ENCODE measurements at regions not wholly inside any gene's neighbourhood (a gene's known extent, or its start where the extent isn't known, plus 50 kb on each side); places are given as distances from the start of the nearest gene placed in this dataset.

DNA sequence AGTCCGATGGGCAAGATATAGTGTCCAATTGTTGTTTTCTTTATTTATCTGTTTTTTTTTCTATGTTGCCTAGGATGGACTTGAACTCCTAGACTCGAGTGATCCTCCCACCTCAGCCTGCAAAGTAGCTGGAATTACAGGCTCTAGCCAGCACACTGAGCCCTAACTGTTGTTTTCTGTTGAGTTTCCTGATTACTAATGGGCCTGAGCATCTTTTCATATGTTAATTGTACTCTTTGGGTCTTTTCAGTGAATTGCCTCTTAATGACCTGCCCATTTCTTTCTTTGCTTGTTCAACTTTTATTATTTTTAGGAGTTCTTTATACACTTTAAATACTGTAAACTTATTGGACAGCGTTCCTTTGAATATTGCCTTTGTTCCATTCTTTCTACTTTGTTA is 213.0 kb downstream of the HS3ST3B1 start:
- TF ChIP-seq CTCF (IDR thresholded peaks at IDR 0.05), result no peak
- H3K4me3 Mint-ChIP-seq, result no peak overlapping the region
- 100% methylated on average over 1 of the region's 3 CpGs for whole genome bisulfite sequencing (ENCODE audit: insufficient coverage)

GRCh38 chr17:14510136-14510535 is 209.3 kb downstream of the HS3ST3B1 start:
- Histone ChIP-seq H3K36me3 (ENCODE audit: control insufficient read depth, insufficient read depth, low read length) (no peaks in the 10 kb centered on the region), H3K4me1 (ENCODE audit: control insufficient read depth, insufficient read depth, low read length) (no peaks in the 10 kb centered on the region), H3K4me3 (ENCODE audit: low read length) (no peak overlapping the region), H3K27ac (ENCODE audit: low read length) (no peak overlapping the region), H3K27me3 (ENCODE audit: control insufficient read depth, insufficient read depth, low read length) (no peaks in the 10 kb centered on the region), H3K9me3 (ENCODE audit: control insufficient read depth, insufficient read depth, low read length) (no peaks in the 10 kb centered on the region)
- no peaks in the 10 kb centered on the region for H3K9me3 Mint-ChIP-seq
- intact Hi-C loops (cut with micrococcal nuclease), result no loop called here
- TF ChIP-seq CTCF (IDR thresholded peaks at IDR 0.05), result no peak
- no peak for ATAC-seq
- WGBS (ENCODE audit: insufficient coverage), result 100% methylated on average over 3 of the region's 3 CpGs
- H3K27ac Mint-ChIP-seq, result no peak overlapping the region
- peaks cover 2 to 4% of the 10 kb centered on the region in 2 donors for H3K27me3 Mint-ChIP-seq (ENCODE audit: low read depth in 2 of 2)
- H3K4me3 Mint-ChIP-seq, result no peak overlapping the region
- peaks cover 0 to 4% of the 10 kb centered on the region in 2 donors for H3K4me1 Mint-ChIP-seq
- no peaks in the 10 kb centered on the region for H3K36me3 Mint-ChIP-seq
- DNase-seq, result no peak

More for the DNA sequence above, 213.0 kb downstream of the HS3ST3B1 start:
- peaks cover 0 to 3% of the 10 kb centered on the region in 2 donors for H3K4me1 Mint-ChIP-seq
- H3K27me3 Mint-ChIP-seq (ENCODE audit: low read depth in 2 of 2), result no peaks in the 10 kb centered on the region
- H3K9me3 Mint-ChIP-seq, result no peaks in the 10 kb centered on the region
- ATAC-seq, result no peak
- Histone ChIP-seq H3K9me3 (ENCODE audit: control insufficient read depth, insufficient read depth, low read length) (no peaks in the 10 kb centered on the region), H3K27me3 (ENCODE audit: control insufficient read depth, insufficient read depth, low read length) (no peaks in the 10 kb centered on the region), H3K4me3 (ENCODE audit: low read length) (no peak overlapping the region), H3K27ac (ENCODE audit: low read length) (no peak overlapping the region), H3K4me1 (ENCODE audit: control insufficient read depth, insufficient read depth, low read length) (no peaks in the 10 kb centered on the region), H3K36me3 (ENCODE audit: control insufficient read depth, insufficient read depth, low read length) (no peaks in the 10 kb centered on the region)
- intact Hi-C loops (cut with micrococcal nuclease), result no loop called here
- no peak for DNase-seq
- H3K36me3 Mint-ChIP-seq, result no peaks in the 10 kb centered on the region
- no peak overlapping the region for H3K27ac Mint-ChIP-seq

GRCh38 chr17:14508156-14508555 is 207.3 kb downstream of the HS3ST3B1 start:
- intact Hi-C loops (cut with micrococcal nuclease), result no loop called here
- WGBS (ENCODE audit: insufficient coverage), result 91% methylated on average over 4 of the region's 5 CpGs
- Mint-ChIP-seq H3K27ac (no peak overlapping the region), H3K4me3 (no peak overlapping the region), H3K4me1 (peaks cover 0 to 4% of the 10 kb centered on the region in 2 donors), H3K36me3 (no peaks in the 10 kb centered on the region), H3K27me3 (ENCODE audit: low read depth in 2 of 2) (peaks cover 4 to 6% of the 10 kb centered on the region in 2 donors), H3K9me3 (no peaks in the 10 kb centered on the region)
- Histone ChIP-seq H3K27ac (ENCODE audit: low read length) (no peak overlapping the region), H3K27me3 (ENCODE audit: control insufficient read depth, insufficient read depth, low read length) (no peaks in the 10 kb centered on the region), H3K9me3 (ENCODE audit: control insufficient read depth, insufficient read depth, low read length) (no peaks in the 10 kb centered on the region), H3K36me3 (ENCODE audit: control insufficient read depth, insufficient read depth, low read length) (no peaks in the 10 kb centered on the region), H3K4me3 (ENCODE audit: low read length) (no peak overlapping the region), H3K4me1 (ENCODE audit: control insufficient read depth, insufficient read depth, low read length) (no peaks in the 10 kb centered on the region)
- ATAC-seq (no peak), DNase-seq (no peak)
- TF ChIP-seq CTCF (IDR thresholded peaks at IDR 0.05), result no peak

DNA sequence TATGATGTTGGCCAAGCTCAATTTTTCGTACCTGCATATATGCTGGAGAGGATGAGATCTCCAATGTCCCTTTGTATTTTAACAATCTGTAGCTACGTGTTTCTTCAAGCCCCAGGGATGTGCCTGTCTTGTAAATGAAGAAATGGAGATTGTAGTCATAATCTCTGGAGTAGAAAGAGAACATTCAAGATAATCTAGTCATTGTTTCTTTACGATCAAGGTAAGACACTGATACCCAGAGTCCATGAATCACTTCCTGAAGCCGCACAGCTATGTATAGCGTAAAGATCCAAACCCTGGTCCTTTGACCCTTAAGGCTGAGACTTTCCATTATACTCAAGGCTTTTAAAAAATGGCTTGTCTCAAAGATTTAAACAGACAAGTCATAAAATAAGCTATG is 205.5 kb downstream of the HS3ST3B1 start:
- Mint-ChIP-seq H3K36me3 (no peaks in the 10 kb centered on the region), H3K9me3 (no peaks in the 10 kb centered on the region), H3K27me3 (ENCODE audit: low read depth in 2 of 2) (peaks cover 6 to 8% of the 10 kb centered on the region in 2 donors), H3K4me1 (peaks cover 0 to 4% of the 10 kb centered on the region in 2 donors), H3K4me3 (no peak overlapping the region), H3K27ac (no peak overlapping the region)
- ATAC-seq, result no peak
- no peak for TF ChIP-seq CTCF (IDR thresholded peaks at IDR 0.05)
- no peak for DNase-seq
- no peaks in the 10 kb centered on the region for H3K27me3 ChIP-seq (ENCODE audit: control insufficient read depth, insufficient read depth, low read length)
- no peaks in the 10 kb centered on the region for H3K4me1 ChIP-seq (ENCODE audit: control insufficient read depth, insufficient read depth, low read length)
- H3K4me3 ChIP-seq (ENCODE audit: low read length), result no peak overlapping the region
- H3K9me3 ChIP-seq (ENCODE audit: control insufficient read depth, insufficient read depth, low read length), result no peaks in the 10 kb centered on the region
- H3K36me3 ChIP-seq (ENCODE audit: control insufficient read depth, insufficient read depth, low read length), result no peaks in the 10 kb centered on the region
- intact Hi-C loops (cut with micrococcal nuclease), result no loop called here
- H3K27ac ChIP-seq (ENCODE audit: low read length), result no peak overlapping the region
- WGBS (ENCODE audit: insufficient coverage), result 94% methylated on average over 5 of the region's 5 CpGs

Measured in natural killer cell (primary cell).